D721Med (cell line): ENCODE measurements at regions not wholly inside any gene's neighbourhood (a gene's known extent, or its start where the extent isn't known, plus 50 kb on each side); places are given as distances from the start of the nearest gene placed in this dataset.

Experiments
- DNase-seq: peaks from one replicate; pipeline ENCODE4 v3.0.0; 2011; ENCODE audit warnings: low spot score; ENCODE audit not compliant: insufficient read length
- FAIRE-seq: peaks from 2 replicates; lab custom pipeline; 2011; peaks lifted over from hg19 to GRCh38; lab: Jason Lieb, UNC
- CTCF ChIP-seq: IDR thresholded peaks from 2 replicates; pipeline ENCODE4 v1.5.1; 2012; ENCODE audit warnings: mild to moderate bottlenecking, control low read depth; ENCODE audit not compliant: insufficient read depth; ENCODE audit errors: missing control alignments

- FAIRE-seq = no peak
- TF ChIP-seq CTCF = no peak
- no peak for DNase-seq
Measured at GRCh38 chr3:5068531-5069050, 53.5 kb upstream of the ARL8B start.

- TF ChIP-seq CTCF = no peak
- FAIRE-seq = no peak
- no peak for DNase-seq
Measured at GRCh38 chr3:5069627-5070026, 52.5 kb upstream of the ARL8B start.

GRCh38 chr3:5071061-5071460 is 51.0 kb upstream of the ARL8B start:
- TF ChIP-seq CTCF = no peak
- DNase-seq = no peak
- no peak for FAIRE-seq

GRCh38 chr3:5072100-5072816 is 49.8 kb upstream of the ARL8B start:
- FAIRE-seq (no peak), DNase-seq (no peak)
- TF ChIP-seq CTCF = no peak
